GM23338 (cell line): ENCODE measurements at regions not wholly inside any gene's neighbourhood (a gene's known extent, or its start where the extent isn't known, plus 50 kb on each side); places are given as distances from the start of the nearest gene placed in this dataset.

Experiments
- ATAC-seq: fragments of 200-7000 bp; cut with Tn5 transposase; 3 replicates; pipeline ENCODE4 v1.9.1; 2020
- DNase-seq: peaks from one replicate; pipeline ENCODE4 v3.0.0-alpha.2; 2015; ENCODE audit warnings: low spot score
- H2AFZ ChIP-seq: fragments of 200-600 bp; sonication (generic); 2 replicates; pipeline ENCODE4 v1.8.0; 2016; ENCODE audit warnings: antibody characterized with exemption, mild to moderate bottlenecking, moderate library complexity
- H3F3A ChIP-seq: fragments of 200-600 bp; sonication (generic); replicated peaks from 2 replicates; pipeline ENCODE4 v1.8.0; 2017; ENCODE audit warnings: antibody characterized with exemption, mixed run types, low read depth
- H3K27ac ChIP-seq: fragments of 200-600 bp; sonication (generic); 2 replicates; pipeline ENCODE4 v1.6.1; 2016; ENCODE audit warnings: low read depth
- H3K27me3 ChIP-seq: fragments of 200-600 bp; sonication (generic); 2 replicates; pipeline ENCODE4 v1.8.0; 2016; ENCODE audit warnings: mild to moderate bottlenecking, mixed run types, moderate library complexity; ENCODE audit not compliant: insufficient read depth
- H3K36me3 ChIP-seq: fragments of 200-600 bp; sonication (generic); 2 replicates; pipeline ENCODE4 v1.8.0; 2016; ENCODE audit warnings: mild to moderate bottlenecking; ENCODE audit not compliant: insufficient read depth
- H3K4me1 ChIP-seq: fragments of 200-600 bp; sonication (generic); 2 replicates; pipeline ENCODE4 v1.8.0; 2016; ENCODE audit warnings: mild to moderate bottlenecking, moderate library complexity; ENCODE audit not compliant: insufficient read depth
- H3K4me2 ChIP-seq: fragments of 200-600 bp; sonication (generic); 2 replicates; pipeline ENCODE4 v1.7.1; 2017; ENCODE audit warnings: mixed run types
- H3K4me3 ChIP-seq: fragments of 200-600 bp; sonication (generic); 2 replicates; pipeline ENCODE4 v1.6.1; 2016; ENCODE audit warnings: mixed run types
- H3K79me2 ChIP-seq: fragments of 200-600 bp; sonication (generic); replicated peaks from 2 replicates; pipeline ENCODE4 v1.8.0; 2017; ENCODE audit warnings: mild to moderate bottlenecking; ENCODE audit not compliant: insufficient read depth
- H3K9me2 ChIP-seq: fragments of 200-600 bp; sonication (generic); 2 replicates; pipeline ENCODE4 v1.8.0; 2017; ENCODE audit not compliant: insufficient read depth
- H4K20me1 ChIP-seq: fragments of 200-600 bp; sonication (generic); replicated peaks from 2 replicates; pipeline ENCODE4 v1.8.0; 2017; ENCODE audit warnings: mild to moderate bottlenecking; ENCODE audit not compliant: insufficient read depth
- H3K27ac Mint-ChIP-seq: 2 replicates; pipeline ENCODE4 v1.8.0; 2020; ENCODE audit warnings: inconsistent platforms, mild to moderate bottlenecking, moderate library complexity, mixed read lengths
- H3K27me3 Mint-ChIP-seq: 3 replicates; pipeline ENCODE4 v1.8.0; 2022; ENCODE audit warnings: low read depth, mild to moderate bottlenecking, moderate library complexity, mixed read lengths, inconsistent platforms; ENCODE audit not compliant: insufficient read depth, poor library complexity
- H3K36me3 Mint-ChIP-seq: 3 replicates; pipeline ENCODE4 v1.8.0; 2021; ENCODE audit warnings: low read depth, mild to moderate bottlenecking, inconsistent platforms, moderate library complexity, mixed read lengths
- H3K4me1 Mint-ChIP-seq: 3 replicates; pipeline ENCODE4 v1.8.0; 2020; ENCODE audit warnings: mild to moderate bottlenecking, inconsistent platforms, mixed read lengths
- H3K4me3 Mint-ChIP-seq: 3 replicates; pipeline ENCODE4 v1.8.0; 2021; ENCODE audit warnings: moderate library complexity, mild to moderate bottlenecking, inconsistent platforms, mixed read lengths
- H3K9me3 Mint-ChIP-seq: 3 replicates; pipeline ENCODE4 v1.8.0; 2020; ENCODE audit warnings: moderate library complexity, mild to moderate bottlenecking, inconsistent platforms, mixed read lengths
- CREB1 ChIP-seq: fragments of 250-450 bp; sonication (Bioruptor Pico); IDR thresholded peaks from 2 replicates; pipeline ENCODE4 v1.5.0; 2020; ENCODE audit warnings: low read depth, mild to moderate bottlenecking, moderate library complexity
- CTCF ChIP-seq, 2 experiments: fragments of 200-600 bp in 1 of 2; sonication (generic) in 1 of 2; conservative IDR thresholded peaks; 2 replicates each; pipeline versions ENCODE4 v1.5.1 to v1.6.1; 2016 to 2017; ENCODE audit warnings: antibody characterized with exemption in 2 of 2, low read depth in 2 of 2, mild to moderate bottlenecking in 2 of 2, moderate library complexity in 1 of 2
- EZH2 ChIP-seq: fragments of 200-600 bp; sonication (generic); IDR thresholded peaks from one replicate; pipeline ENCODE4 v1.8.0; 2017; ENCODE audit warnings: antibody characterized with exemption, mild to moderate bottlenecking, low read depth; ENCODE audit not compliant: unreplicated experiment
- EZH2phosphoT487 ChIP-seq: fragments of 200-600 bp; sonication (generic); IDR thresholded peaks from one replicate; pipeline ENCODE4 v1.8.1; 2018; ENCODE audit warnings: antibody characterized with exemption; ENCODE audit not compliant: unreplicated experiment
- JUNB ChIP-seq: IDR thresholded peaks from one replicate; pipeline ENCODE4 v1.6.1; 2016; ENCODE audit warnings: antibody characterized with exemption; ENCODE audit not compliant: unreplicated experiment
- NANOG ChIP-seq: IDR thresholded peaks from 2 replicates; pipeline ENCODE4 v1.6.1; 2016; ENCODE audit warnings: antibody characterized with exemption, borderline replicate concordance
- POLR2AphosphoS5 ChIP-seq: IDR thresholded peaks from 2 replicates; pipeline ENCODE4 v1.6.1; 2016; ENCODE audit warnings: antibody characterized with exemption, low read depth
- REST ChIP-seq: IDR thresholded peaks from one replicate; pipeline ENCODE4 v1.6.1; 2018; ENCODE audit warnings: antibody characterized with exemption; ENCODE audit not compliant: unreplicated experiment
- STAT1 ChIP-seq: IDR thresholded peaks from one replicate; pipeline ENCODE4 v1.6.1; 2016; ENCODE audit warnings: antibody characterized with exemption; ENCODE audit not compliant: unreplicated experiment
- ZNF331 ChIP-seq: fragments of 250-450 bp; sonication (Bioruptor Pico); IDR thresholded peaks from 2 replicates; pipeline ENCODE4 v1.5.0; 2020; ENCODE audit warnings: low read depth, mild to moderate bottlenecking, moderate library complexity

- TF ChIP-seq REST (no peak), POLR2AphosphoS5 (no peak), JUNB (no peak), EZH2 (no peak), ZNF331 (CRISPR knock-in tag) (no peak), CREB1 (CRISPR knock-in tag) (no peak), STAT1 (no peak), NANOG (no peak), CTCF (conservative IDR thresholded peaks at IDR 0.05; ENCODE audit: low read depth in 2 of 2) (no peak)
Measured at GRCh38 chr12:124629117-124629516, 61.7 kb upstream of the NCOR2 start (continued).

GRCh38 chr12:124627956-124628355 lies 60.5 kb upstream of the NCOR2 start:
- peaks cover 13% of the 10 kb centered on the region for H3K27me3 Mint-ChIP-seq

More at GRCh38 chr12:124627956-124628355, 60.5 kb upstream of the NCOR2 start:
- Histone ChIP-seq H3K36me3 (no peaks in the 10 kb centered on the region), H3F3A (no peaks in the 10 kb centered on the region), H2AFZ (no peak overlapping the region), H3K4me2 (no peak overlapping the region), H3K4me1 (peaks cover 5% of the 10 kb centered on the region; the same call in 1 of the 2 replicates), H3K4me3 (no peak overlapping the region), H3K9me2 (no peaks in the 10 kb centered on the region), H3K27ac (no peak overlapping the region), H4K20me1 (no peaks in the 10 kb centered on the region), H3K27me3 (no peaks in the 10 kb centered on the region), H3K79me2 (no peaks in the 10 kb centered on the region)
- H3K36me3 Mint-ChIP-seq = no peaks in the 10 kb centered on the region; the same call in 2 of the 3 replicates
- TF ChIP-seq EZH2 (no peak), NANOG (no peak), POLR2AphosphoS5 (no peak), EZH2phosphoT487 (no peak), STAT1 (no peak), ZNF331 (CRISPR knock-in tag) (no peak)
- H3K27ac Mint-ChIP-seq = no peak overlapping the region
- no peak overlapping the region for H3K4me3 Mint-ChIP-seq
- ATAC-seq (no peak), DNase-seq (no peak)
- H3K4me1 Mint-ChIP-seq = peaks cover 30% of the 10 kb centered on the region
- H3K9me3 Mint-ChIP-seq = peaks cover 2% of the 10 kb centered on the region; the same call in 2 of the 3 replicates
